ENCODE measurements at regions not wholly inside any gene's neighbourhood (a gene's known extent, or its start where the extent isn't known, plus 50 kb on each side); places are given as distances from the start of the nearest gene placed in this dataset.
"Not testable (repeated sequence)": the region's sequence is repeated elsewhere in the genome, so short reads cannot be mapped to it uniquely, and the experiment has no call there.

DNA sequence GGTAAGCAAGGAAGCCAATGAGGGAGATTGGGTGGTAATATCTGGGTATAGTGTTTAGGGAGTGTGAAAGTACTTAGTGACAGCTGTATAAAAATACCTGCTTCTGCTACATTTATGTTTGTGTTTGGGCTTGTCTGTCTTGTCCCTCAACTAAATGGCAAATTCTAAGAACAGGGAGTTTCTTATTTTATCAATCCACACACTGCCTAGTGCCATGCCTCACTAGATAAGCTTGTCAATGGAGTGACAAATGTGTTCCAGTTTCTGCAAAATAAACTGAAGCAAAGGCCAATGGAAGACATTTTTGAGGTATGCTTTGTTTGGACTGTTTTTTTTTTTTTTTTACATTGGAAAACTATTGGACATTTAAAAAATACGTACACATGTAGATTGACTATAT lies 418.0 kb downstream of the SH2D1A start:
- Histone ChIP-seq H3K27ac (ENCODE audit: low read depth in 1 of 2, low read length in 2 of 2) (no peak overlapping the region), H3K4me3 (ENCODE audit: low read length in 2 of 2) (no peak overlapping the region), H3K36me3 (ENCODE audit: control insufficient read depth in 1 of 2, insufficient read depth in 2 of 2, low read length in 1 of 2) (no peaks in the 10 kb centered on the region), H3K9me3 (ENCODE audit: control insufficient read depth, low read length) (no peaks in the 10 kb centered on the region), H3K4me1 (ENCODE audit: control insufficient read depth in 1 of 2, insufficient read depth in 2 of 2, low read length in 2 of 2) (no peaks in the 10 kb centered on the region), H3K27me3 (ENCODE audit: control insufficient read depth in 1 of 2, insufficient read depth in 2 of 2, low read length in 1 of 2) (no peaks in the 10 kb centered on the region)
- ATAC-seq (ENCODE audit: low FRiP score), result no peak
- intact Hi-C loops (cut with DNase I), result no loop called here
- WGBS, 2 donors, result 29 to 44% methylated on average over 1 of the region's 1 CpG
- DNase-seq, result no peak

GRCh38 chrX:124769166-124769565 lies 422.8 kb downstream of the SH2D1A start:
- intact Hi-C loops (cut with DNase I), result no loop called here
- Histone ChIP-seq H3K9me3 (ENCODE audit: control insufficient read depth, low read length) (no peaks in the 10 kb centered on the region), H3K36me3 (ENCODE audit: control insufficient read depth in 1 of 2, insufficient read depth in 2 of 2, low read length in 1 of 2) (no peaks in the 10 kb centered on the region), H3K4me3 (ENCODE audit: low read length in 2 of 2) (no peak overlapping the region), H3K27ac (ENCODE audit: low read depth in 1 of 2, low read length in 2 of 2) (no peak overlapping the region), H3K27me3 (ENCODE audit: control insufficient read depth in 1 of 2, insufficient read depth in 2 of 2, low read length in 1 of 2) (no peaks in the 10 kb centered on the region), H3K4me1 (ENCODE audit: control insufficient read depth in 1 of 2, insufficient read depth in 2 of 2, low read length in 2 of 2) (no peaks in the 10 kb centered on the region)
- ATAC-seq (ENCODE audit: low FRiP score), result no peak
- no peak for DNase-seq
- WGBS, 2 donors, result 70 to 79% methylated on average over 3 of the region's 3 CpGs

- H3K4me3 ChIP-seq (ENCODE audit: low read length in 2 of 2), result no peak overlapping the region
- DNase-seq (no peak), ATAC-seq (ENCODE audit: low FRiP score) (no peak)
- no peak overlapping the region for H3K27ac ChIP-seq (ENCODE audit: low read depth in 1 of 2, low read length in 2 of 2)
- H3K27me3 ChIP-seq (ENCODE audit: control insufficient read depth in 1 of 2, insufficient read depth in 2 of 2, low read length in 1 of 2), result no peaks in the 10 kb centered on the region
- no peaks in the 10 kb centered on the region for H3K36me3 ChIP-seq (ENCODE audit: control insufficient read depth in 1 of 2, insufficient read depth in 2 of 2, low read length in 1 of 2)
- no peaks in the 10 kb centered on the region for H3K9me3 ChIP-seq (ENCODE audit: control insufficient read depth, low read length)
- intact Hi-C loops (cut with DNase I), result no loop called here
- H3K4me1 ChIP-seq (ENCODE audit: control insufficient read depth in 1 of 2, insufficient read depth in 2 of 2, low read length in 2 of 2), result no peaks in the 10 kb centered on the region
- 81 to 84% methylated on average over 2 of the region's 2 CpGs for WGBS, 2 donors
Observed at GRCh38 chrX:124771292-124771691, 424.9 kb downstream of the SH2D1A start.

- H3K4me3 ChIP-seq (ENCODE audit: low read length in 2 of 2); DNase-seq; intact Hi-C loops (cut with DNase I); ATAC-seq (ENCODE audit: low FRiP score); H3K4me1 ChIP-seq (ENCODE audit: control insufficient read depth in 1 of 2, insufficient read depth in 2 of 2, low read length in 2 of 2); H3K36me3 ChIP-seq (ENCODE audit: control insufficient read depth in 1 of 2, insufficient read depth in 2 of 2, low read length in 1 of 2); H3K27me3 ChIP-seq (ENCODE audit: control insufficient read depth in 1 of 2, insufficient read depth in 2 of 2, low read length in 1 of 2); H3K27ac ChIP-seq (ENCODE audit: low read depth in 1 of 2, low read length in 2 of 2); H3K9me3 ChIP-seq (ENCODE audit: control insufficient read depth, low read length): not testable (repeated sequence)
- WGBS, 2 donors, result 67 to 87% methylated on average over 4 of the region's 4 CpGs
Observed at GRCh38 chrX:124788253-124788652, 441.9 kb downstream of the SH2D1A start.

- ATAC-seq (ENCODE audit: low FRiP score); H3K27ac ChIP-seq (ENCODE audit: low read depth in 1 of 2, low read length in 2 of 2); DNase-seq; H3K4me1 ChIP-seq (ENCODE audit: control insufficient read depth in 1 of 2, insufficient read depth in 2 of 2, low read length in 2 of 2); H3K9me3 ChIP-seq (ENCODE audit: control insufficient read depth, low read length); H3K27me3 ChIP-seq (ENCODE audit: control insufficient read depth in 1 of 2, insufficient read depth in 2 of 2, low read length in 1 of 2); H3K4me3 ChIP-seq (ENCODE audit: low read length in 2 of 2); intact Hi-C loops (cut with DNase I); H3K36me3 ChIP-seq (ENCODE audit: control insufficient read depth in 1 of 2, insufficient read depth in 2 of 2, low read length in 1 of 2): not testable (repeated sequence)
- 89 to 99% methylated on average over 1 of the region's 1 CpG for WGBS, 2 donors
Observed at GRCh38 chrX:124789874-124790273, 443.5 kb downstream of the SH2D1A start.

- Histone ChIP-seq H3K27ac (ENCODE audit: low read depth in 1 of 2, low read length in 2 of 2) (no peak overlapping the region), H3K4me3 (ENCODE audit: low read length in 2 of 2) (no peak overlapping the region), H3K27me3 (ENCODE audit: control insufficient read depth in 1 of 2, insufficient read depth in 2 of 2, low read length in 1 of 2) (no peaks in the 10 kb centered on the region), H3K36me3 (ENCODE audit: control insufficient read depth in 1 of 2, insufficient read depth in 2 of 2, low read length in 1 of 2) (no peaks in the 10 kb centered on the region), H3K9me3 (ENCODE audit: control insufficient read depth, low read length) (no peaks in the 10 kb centered on the region), H3K4me1 (ENCODE audit: control insufficient read depth in 1 of 2, insufficient read depth in 2 of 2, low read length in 2 of 2) (no peaks in the 10 kb centered on the region)
- DNase-seq (no peak), ATAC-seq (ENCODE audit: low FRiP score) (no peak)
- 57 to 67% methylated on average over 4 of the region's 4 CpGs for WGBS, 2 donors
- intact Hi-C loops (cut with DNase I), result no loop called here
Observed at GRCh38 chrX:124791492-124792095, 445.2 kb downstream of the SH2D1A start.

DNA sequence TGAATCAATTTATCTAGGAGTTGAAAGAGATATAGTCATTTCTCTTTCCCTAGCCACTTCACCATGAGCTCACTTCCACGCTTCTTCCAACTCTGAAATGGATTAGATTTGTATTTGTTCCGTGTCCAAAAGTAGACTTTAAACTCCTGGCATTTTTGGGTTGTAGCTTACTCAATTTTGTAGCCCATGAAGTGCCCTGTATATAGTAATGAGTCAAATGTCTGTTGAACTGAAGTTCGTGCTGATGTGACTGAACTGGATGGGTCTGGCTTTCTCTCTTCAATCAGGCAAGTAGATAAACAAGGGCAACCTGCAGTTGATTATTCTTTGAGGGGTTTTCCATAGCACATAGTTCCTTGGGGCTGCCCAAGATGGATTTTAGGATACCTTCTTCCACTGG lies 450.6 kb downstream of the SH2D1A start:
- intact Hi-C loops (cut with DNase I), result no loop called here
- no peaks in the 10 kb centered on the region for H3K9me3 ChIP-seq (ENCODE audit: control insufficient read depth, low read length)
- no peaks in the 10 kb centered on the region for H3K36me3 ChIP-seq (ENCODE audit: control insufficient read depth in 1 of 2, insufficient read depth in 2 of 2, low read length in 1 of 2)
- ATAC-seq (ENCODE audit: low FRiP score) (no peak), DNase-seq (no peak)
- no peak overlapping the region for H3K4me3 ChIP-seq (ENCODE audit: low read length in 2 of 2)
- H3K27me3 ChIP-seq (ENCODE audit: control insufficient read depth in 1 of 2, insufficient read depth in 2 of 2, low read length in 1 of 2), result no peaks in the 10 kb centered on the region
- WGBS, 2 donors, result 45 to 69% methylated on average over 3 of the region's 3 CpGs
- no peak overlapping the region for H3K27ac ChIP-seq (ENCODE audit: low read depth in 1 of 2, low read length in 2 of 2)
- no peaks in the 10 kb centered on the region for H3K4me1 ChIP-seq (ENCODE audit: control insufficient read depth in 1 of 2, insufficient read depth in 2 of 2, low read length in 2 of 2)

DNA sequence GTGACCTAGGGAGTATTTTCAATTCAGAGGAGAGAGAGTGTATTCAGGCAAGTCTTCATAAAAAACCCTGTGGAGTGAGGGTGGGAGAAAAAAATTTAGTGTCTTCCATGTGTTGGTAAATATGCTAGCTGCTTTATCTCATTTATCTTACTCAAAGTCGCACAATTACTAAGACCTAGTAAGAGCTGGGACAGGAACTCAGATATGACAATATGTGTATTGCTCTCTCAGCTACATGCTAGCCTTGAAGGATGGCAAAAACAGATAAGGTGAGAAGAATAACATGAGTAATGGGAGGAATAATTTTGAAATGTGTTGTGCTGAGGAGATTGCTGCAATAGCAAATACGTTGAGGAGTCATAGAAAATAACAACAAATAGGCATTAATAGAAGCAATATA lies 458.6 kb downstream of the SH2D1A start:
- no peaks in the 10 kb centered on the region for H3K9me3 ChIP-seq (ENCODE audit: control insufficient read depth, low read length)
- H3K4me3 ChIP-seq (ENCODE audit: low read length in 2 of 2), result no peak overlapping the region
- DNase-seq (no peak), ATAC-seq (ENCODE audit: low FRiP score) (no peak)
- no peak overlapping the region for H3K27ac ChIP-seq (ENCODE audit: low read depth in 1 of 2, low read length in 2 of 2)
- intact Hi-C loops (cut with DNase I), result no loop called here
- H3K4me1 ChIP-seq (ENCODE audit: control insufficient read depth in 1 of 2, insufficient read depth in 2 of 2, low read length in 2 of 2), result no peaks in the 10 kb centered on the region
- no peaks in the 10 kb centered on the region for H3K36me3 ChIP-seq (ENCODE audit: control insufficient read depth in 1 of 2, insufficient read depth in 2 of 2, low read length in 1 of 2)
- WGBS, 2 donors, result 57 to 68% methylated on average over 2 of the region's 2 CpGs
- H3K27me3 ChIP-seq (ENCODE audit: control insufficient read depth in 1 of 2, insufficient read depth in 2 of 2, low read length in 1 of 2), result no peaks in the 10 kb centered on the region

GRCh38 chrX:124805486-124805885 lies 459.1 kb downstream of the SH2D1A start:
- H3K9me3 ChIP-seq (ENCODE audit: control insufficient read depth, low read length), result no peaks in the 10 kb centered on the region
- WGBS, 2 donors, result 78 to 83% methylated on average over 4 of the region's 4 CpGs
- ATAC-seq (ENCODE audit: low FRiP score), result peak; percentile 11
- no peaks in the 10 kb centered on the region for H3K4me1 ChIP-seq (ENCODE audit: control insufficient read depth in 1 of 2, insufficient read depth in 2 of 2, low read length in 2 of 2)
- no peak overlapping the region for H3K4me3 ChIP-seq (ENCODE audit: low read length in 2 of 2)
- no peaks in the 10 kb centered on the region for H3K36me3 ChIP-seq (ENCODE audit: control insufficient read depth in 1 of 2, insufficient read depth in 2 of 2, low read length in 1 of 2)
- H3K27me3 ChIP-seq (ENCODE audit: control insufficient read depth in 1 of 2, insufficient read depth in 2 of 2, low read length in 1 of 2), result no peaks in the 10 kb centered on the region
- H3K27ac ChIP-seq (ENCODE audit: low read depth in 1 of 2, low read length in 2 of 2), result no peak overlapping the region
- DNase-seq, result no peak
- intact Hi-C loops (cut with DNase I), result no loop called here
